ENCODE measurements at regions not wholly inside any gene's neighbourhood (a gene's known extent, or its start where the extent isn't known, plus 50 kb on each side); places are given as distances from the start of the nearest gene placed in this dataset.
"Not testable (repeated sequence)": the region's sequence is repeated elsewhere in the genome, so short reads cannot be mapped to it uniquely, and the experiment has no call there.

DNA sequence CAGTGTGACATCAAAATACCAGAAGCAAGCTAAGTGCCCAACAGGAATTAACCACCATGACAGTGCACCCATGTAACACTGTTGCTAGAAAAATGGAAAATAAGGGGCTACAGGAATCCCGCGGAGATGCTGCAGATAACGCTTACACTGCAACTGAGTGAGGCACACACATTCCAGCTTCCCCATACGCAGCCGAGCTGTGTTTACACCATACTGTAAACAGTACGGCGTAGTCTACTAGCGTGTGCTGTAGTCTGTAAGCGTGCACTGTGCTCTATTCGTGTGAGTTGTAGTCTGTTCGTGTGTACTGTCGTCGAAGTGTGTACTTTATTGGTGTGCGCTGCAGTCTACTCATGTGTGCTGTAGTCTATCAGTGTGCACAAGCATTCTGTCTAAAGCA lies 5372.2 kb upstream of the TPTE start:
- H2BK15ac ChIP-seq (ENCODE audit: low read depth, low read length); H3K56ac ChIP-seq (ENCODE audit: extremely low read depth, insufficient read depth, low read length); H3K4me3 ChIP-seq (ENCODE audit: insufficient read depth, low read depth, low read length); H2BK120ac ChIP-seq (ENCODE audit: low read depth, low read length); H4K91ac ChIP-seq (ENCODE audit: insufficient read depth, low read depth, low read length); intact Hi-C loops (cut with micrococcal nuclease); H2BK5ac ChIP-seq (ENCODE audit: low read depth, low read length, poor library complexity, severe bottlenecking); BruUV-seq (replicated peaks); H2AK5ac ChIP-seq (ENCODE audit: low read depth, low read length); H2AFZ ChIP-seq (replicated peaks; ENCODE audit: low read length, poor library complexity); H2BK20ac ChIP-seq (ENCODE audit: low read depth, low read length); H3K9me3 ChIP-seq (ENCODE audit: control insufficient read depth, insufficient read depth, low read length); H3K18ac ChIP-seq (ENCODE audit: low read depth, low read length); H3K23ac ChIP-seq (ENCODE audit: low read depth, low read length); in situ Hi-C loops (cut with MboI; ENCODE audit: low sequenced_read_pairs); H3K14ac ChIP-seq (replicated peaks; ENCODE audit: low read depth, low read length); dilution Hi-C loops (cut with HindIII; ENCODE audit: low sequenced_read_pairs, unreplicated experiment); H3K27ac ChIP-seq (ENCODE audit: insufficient read depth, low read length); H4K20me1 ChIP-seq (ENCODE audit: insufficient read depth, low read length); H4K5ac ChIP-seq (ENCODE audit: low read depth, low read length); H3K79me1 ChIP-seq (ENCODE audit: low read depth in 1 of 2, low read length in 2 of 2); H3K4me2 ChIP-seq (ENCODE audit: low read depth, low read length); H3K36me3 ChIP-seq (ENCODE audit: control insufficient read depth, insufficient read depth, low read length); H3K4ac ChIP-seq (ENCODE audit: low read depth, low read length); H3K4me1 ChIP-seq (ENCODE audit: control insufficient read depth, insufficient read depth, low read length); H3K9me1 ChIP-seq (ENCODE audit: insufficient read depth, low read length); POLR2A ChIA-PET (ENCODE audit: unreplicated experiment); DNase-seq; H4K8ac ChIP-seq (ENCODE audit: low read depth in 2 of 2, low read length in 2 of 2); CTCF ChIA-PET; H3K9ac ChIP-seq (ENCODE audit: low read depth, low read length); H2AK9ac ChIP-seq (replicated peaks; ENCODE audit: low read depth, low read length, poor library complexity); H3K27me3 ChIP-seq (ENCODE audit: control insufficient read depth, insufficient read depth, low read length): not testable (repeated sequence)
- ATAC-seq (ENCODE audit: low read depth), result peak; percentile 96
- no CpG with 5 or more reads among the region's 14 CpGs for WGBS, 2 experiments (ENCODE audit: extremely low coverage in 2 of 2, insufficient read length in 1 of 2)

GRCh38 chr21:5153842-5154640 lies 5367.3 kb upstream of the TPTE start:
- ATAC-seq (ENCODE audit: low read depth), result peak; percentile 34
- H3K14ac ChIP-seq (replicated peaks; ENCODE audit: low read depth, low read length); H3K4me2 ChIP-seq (ENCODE audit: low read depth, low read length); H3K27ac ChIP-seq (ENCODE audit: insufficient read depth, low read length); in situ Hi-C loops (cut with MboI; ENCODE audit: low sequenced_read_pairs); H4K8ac ChIP-seq (ENCODE audit: low read depth in 2 of 2, low read length in 2 of 2); H2BK20ac ChIP-seq (ENCODE audit: low read depth, low read length); H4K5ac ChIP-seq (ENCODE audit: low read depth, low read length); H2BK15ac ChIP-seq (ENCODE audit: low read depth, low read length); H3K27me3 ChIP-seq (ENCODE audit: control insufficient read depth, insufficient read depth, low read length); dilution Hi-C loops (cut with HindIII; ENCODE audit: low sequenced_read_pairs, unreplicated experiment); H2AK9ac ChIP-seq (replicated peaks; ENCODE audit: low read depth, low read length, poor library complexity); H4K91ac ChIP-seq (ENCODE audit: insufficient read depth, low read depth, low read length); H4K20me1 ChIP-seq (ENCODE audit: insufficient read depth, low read length); H3K9ac ChIP-seq (ENCODE audit: low read depth, low read length); H3K9me1 ChIP-seq (ENCODE audit: insufficient read depth, low read length); H3K9me3 ChIP-seq (ENCODE audit: control insufficient read depth, insufficient read depth, low read length); intact Hi-C loops (cut with micrococcal nuclease); H2AK5ac ChIP-seq (ENCODE audit: low read depth, low read length); CTCF ChIA-PET; H3K4me1 ChIP-seq (ENCODE audit: control insufficient read depth, insufficient read depth, low read length); H3K56ac ChIP-seq (ENCODE audit: extremely low read depth, insufficient read depth, low read length); H3K23ac ChIP-seq (ENCODE audit: low read depth, low read length); H2AFZ ChIP-seq (replicated peaks; ENCODE audit: low read length, poor library complexity); H2BK5ac ChIP-seq (ENCODE audit: low read depth, low read length, poor library complexity, severe bottlenecking); POLR2A ChIA-PET (ENCODE audit: unreplicated experiment); BruUV-seq (replicated peaks); H3K4ac ChIP-seq (ENCODE audit: low read depth, low read length); H3K79me1 ChIP-seq (ENCODE audit: low read depth in 1 of 2, low read length in 2 of 2); H3K18ac ChIP-seq (ENCODE audit: low read depth, low read length); H2BK120ac ChIP-seq (ENCODE audit: low read depth, low read length); H3K36me3 ChIP-seq (ENCODE audit: control insufficient read depth, insufficient read depth, low read length); DNase-seq: not testable (repeated sequence)
- no CpG with 5 or more reads among the region's 69 CpGs for WGBS, 2 experiments (ENCODE audit: extremely low coverage in 2 of 2, insufficient read length in 1 of 2)
- H3K4me3 ChIP-seq (ENCODE audit: insufficient read depth, low read depth, low read length), result peak overlapping the region; percentile 48

Data from IMR-90 (cell line).